HEK293T (cell line): ENCODE measurements at regions not wholly inside any gene's neighbourhood (a gene's known extent, or its start where the extent isn't known, plus 50 kb on each side); places are given as distances from the start of the nearest gene placed in this dataset.

ENCODE experiments used
- CTCF ChIA-PET: fragments of 350-600 bp; formaldehyde crosslinking; extraction: SDS; loops from one replicate; lab custom pipeline; 2021; ENCODE audit warnings: antibody characterized with exemption, inconsistent platforms; lab: Yijun Ruan, JAX
- POLR2A ChIA-PET: fragments of 350-600 bp; formaldehyde crosslinking; extraction: SDS; loops from one replicate; lab custom pipeline; 2020; ENCODE audit warnings: antibody characterized with exemption, inconsistent platforms; lab: Yijun Ruan, JAX
- DNase-seq: peaks from one replicate; pipeline ENCODE4 v3.0.0; 2012; ENCODE audit warnings: mixed read lengths; ENCODE audit errors: extremely low spot score
- ARNT ChIP-seq: fragments of 450-650 bp; IDR thresholded peaks from 2 replicates; pipeline ENCODE4 v1.6.1; 2017; ENCODE audit warnings: mild to moderate bottlenecking
- BHLHE40 ChIP-seq: fragments of 450-650 bp; IDR thresholded peaks from 2 replicates; pipeline ENCODE4 v1.6.1; 2016; ENCODE audit warnings: mild to moderate bottlenecking, moderate library complexity, borderline replicate concordance
- CTBP1 ChIP-seq: fragments of 450-650 bp; IDR thresholded peaks from 2 replicates; pipeline ENCODE4 v1.6.1; 2016; ENCODE audit warnings: borderline replicate concordance
- ELF4 ChIP-seq: fragments of 450-650 bp; IDR thresholded peaks from 2 replicates; pipeline ENCODE4 v1.6.1; 2017; ENCODE audit warnings: antibody characterized with exemption
- FOXA1 ChIP-seq: fragments of 450-650 bp; IDR thresholded peaks from 2 replicates; pipeline ENCODE4 v1.6.1; 2016; ENCODE audit warnings: mild to moderate bottlenecking
- FOXK2 ChIP-seq: fragments of 450-650 bp; IDR thresholded peaks from 2 replicates; pipeline ENCODE4 v1.6.1; 2016; ENCODE audit warnings: mild to moderate bottlenecking
- FOXM1 ChIP-seq: fragments of 450-650 bp; IDR thresholded peaks from 2 replicates; pipeline ENCODE4 v1.6.1; 2017; ENCODE audit warnings: mild to moderate bottlenecking, borderline replicate concordance
- HDGF ChIP-seq: fragments of 450-650 bp; IDR thresholded peaks from 2 replicates; pipeline ENCODE4 v1.6.1; 2017; ENCODE audit warnings: antibody characterized with exemption, borderline replicate concordance
- L3MBTL2 ChIP-seq: fragments of 450-650 bp; conservative IDR thresholded peaks from 2 replicates; pipeline ENCODE4 v1.6.1; 2016; ENCODE audit warnings: mild to moderate bottlenecking
- LEF1 ChIP-seq: fragments of 450-650 bp; IDR thresholded peaks from 2 replicates; pipeline ENCODE4 v1.6.1; 2017; ENCODE audit warnings: mild to moderate bottlenecking, borderline replicate concordance
- NFRKB ChIP-seq: fragments of 450-650 bp; IDR thresholded peaks from 2 replicates; pipeline ENCODE4 v1.6.1; 2016; ENCODE audit warnings: mild to moderate bottlenecking, moderate library complexity
- PKNOX1 ChIP-seq: fragments of 450-650 bp; IDR thresholded peaks from 2 replicates; pipeline ENCODE4 v1.6.1; 2016
- SP1 ChIP-seq: fragments of 450-650 bp; IDR thresholded peaks from 2 replicates; pipeline ENCODE4 v1.6.1; 2017
- SUZ12 ChIP-seq: fragments of 450-650 bp; IDR thresholded peaks from 2 replicates; pipeline ENCODE4 v1.6.1; 2016; ENCODE audit warnings: mild to moderate bottlenecking
- TARDBP ChIP-seq: fragments of 450-650 bp; IDR thresholded peaks from 2 replicates; pipeline ENCODE4 v1.6.1; 2016
- ZNF384 ChIP-seq: fragments of 450-650 bp; IDR thresholded peaks from 2 replicates; pipeline ENCODE4 v1.6.1; 2016

- TF ChIP-seq TARDBP = no peak
- no peak for TF ChIP-seq ARNT
- no peak for TF ChIP-seq FOXA1
- no peak for TF ChIP-seq SP1
- TF ChIP-seq ELF4 = no peak
- DNase-seq = no peak
- CTCF ChIA-PET = no interaction called here
- POLR2A ChIA-PET = no interaction called here
These were observed 485.9 kb downstream of the SQOR start for GRCh38 chr15:46120713-46121112.

- CTCF ChIA-PET = no interaction called here
- POLR2A ChIA-PET = no interaction called here
These were observed 486.6 kb downstream of the SQOR start for GRCh38 chr15:46121441-46121840.

GRCh38 chr15:46126581-46126980 is 491.8 kb downstream of the SQOR start:
- no peak for TF ChIP-seq BHLHE40
- no peak for TF ChIP-seq FOXA1
- no peak for TF ChIP-seq FOXK2
- no peak for TF ChIP-seq CTBP1
- TF ChIP-seq ZNF384 = no peak
- TF ChIP-seq FOXM1 = no peak
- no peak for TF ChIP-seq HDGF
- no peak for TF ChIP-seq SUZ12
- no peak for TF ChIP-seq PKNOX1
- TF ChIP-seq LEF1 = no peak
- ChIA-PET CTCF (no interaction called here), POLR2A (no interaction called here)
- no peak for DNase-seq

More at GRCh38 chr15:46121441-46121840, 486.6 kb downstream of the SQOR start:
- no peak for DNase-seq
- TF ChIP-seq LEF1 (no peak), PKNOX1 (no peak), ELF4 (no peak), FOXA1 (no peak), ARNT (no peak), NFRKB (no peak), ZNF384 (no peak), HDGF (no peak), FOXK2 (no peak), SUZ12 (no peak), L3MBTL2 (no peak), FOXM1 (no peak), TARDBP (no peak), BHLHE40 (no peak), CTBP1 (no peak), SP1 (no peak)

GRCh38 chr15:46127361-46127874 is 492.6 kb downstream of the SQOR start:
- POLR2A ChIA-PET = no interaction called here
- CTCF ChIA-PET = no interaction called here
- no peak for DNase-seq
- TF ChIP-seq TARDBP (no peak), ZNF384 (no peak), PKNOX1 (no peak), BHLHE40 (no peak), L3MBTL2 (no peak), FOXK2 (no peak), CTBP1 (no peak)

- ChIA-PET POLR2A (no interaction called here), CTCF (no interaction called here)
- DNase-seq = no peak
- TF ChIP-seq HDGF = no peak
- TF ChIP-seq CTBP1 = no peak
- no peak for TF ChIP-seq TARDBP
- TF ChIP-seq ELF4 = no peak
- TF ChIP-seq SP1 = no peak
- no peak for TF ChIP-seq NFRKB
- no peak for TF ChIP-seq FOXM1
- TF ChIP-seq ZNF384 = no peak
- TF ChIP-seq SUZ12 = no peak
- TF ChIP-seq L3MBTL2 = no peak
- TF ChIP-seq LEF1 = no peak
- TF ChIP-seq PKNOX1 = no peak
- no peak for TF ChIP-seq FOXA1
- no peak for TF ChIP-seq BHLHE40
- TF ChIP-seq ARNT = no peak
- TF ChIP-seq FOXK2 = no peak
These were observed 494.3 kb downstream of the SQOR start for GRCh38 chr15:46129145-46129544.

GRCh38 chr15:46131876-46132275 is 497.0 kb downstream of the SQOR start:
- ChIA-PET CTCF (no interaction called here), POLR2A (no interaction called here)
- TF ChIP-seq ELF4 = no peak
- no peak for TF ChIP-seq TARDBP
- no peak for TF ChIP-seq FOXM1
- TF ChIP-seq SP1 = no peak
- TF ChIP-seq L3MBTL2 = no peak
- no peak for TF ChIP-seq FOXK2
- no peak for TF ChIP-seq PKNOX1
- TF ChIP-seq SUZ12 = no peak
- DNase-seq = no peak
